ENCODE measurements at regions not wholly inside any gene's neighbourhood (a gene's known extent, or its start where the extent isn't known, plus 50 kb on each side); places are given as distances from the start of the nearest gene placed in this dataset.
"Not testable (repeated sequence)": the region's sequence is repeated elsewhere in the genome, so short reads cannot be mapped to it uniquely, and the experiment has no call there.

DNA sequence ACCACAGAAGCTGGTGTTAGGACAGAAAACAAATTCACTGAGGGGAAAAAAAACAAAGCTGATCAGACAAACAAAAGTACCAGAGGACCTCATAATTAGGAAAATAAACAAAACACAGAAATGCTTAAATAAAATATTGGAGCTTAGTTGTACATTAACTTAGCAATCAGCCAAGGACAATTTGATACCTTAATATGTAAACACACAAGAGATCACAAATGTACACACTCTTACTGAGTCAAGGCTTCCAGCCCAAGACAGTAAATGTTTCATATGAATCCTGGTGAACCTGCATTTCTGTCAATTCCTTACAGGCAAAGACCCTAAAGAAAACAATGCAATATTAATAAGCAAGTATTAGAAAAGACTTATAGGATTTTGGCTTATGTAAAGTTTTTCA, 62.0 kb upstream of the SPTLC3 start:
- no peaks in the 10 kb centered on the region for H4K20me1 ChIP-seq (ENCODE audit: control insufficient read depth, insufficient read depth, low read depth, low read length)
- no peaks in the 10 kb centered on the region for H3K36me3 ChIP-seq (ENCODE audit: control insufficient read depth, low read length)
- no peaks in the 10 kb centered on the region for H3K9me2 ChIP-seq (replicated peaks; ENCODE audit: control insufficient read depth, low read length)
- H3K27ac ChIP-seq (ENCODE audit: low read depth, low read length) = no peak overlapping the region
- no peaks in the 10 kb centered on the region for H3K27me3 ChIP-seq (ENCODE audit: control insufficient read depth, low read length)
- no peak overlapping the region for H3K4me3 ChIP-seq (ENCODE audit: low read length)
- no peak for TF ChIP-seq EZH2phosphoT487 (IDR thresholded peaks at IDR 0.05; ENCODE audit: borderline replicate concordance, low read length)
- TF ChIP-seq, protein P1, sequence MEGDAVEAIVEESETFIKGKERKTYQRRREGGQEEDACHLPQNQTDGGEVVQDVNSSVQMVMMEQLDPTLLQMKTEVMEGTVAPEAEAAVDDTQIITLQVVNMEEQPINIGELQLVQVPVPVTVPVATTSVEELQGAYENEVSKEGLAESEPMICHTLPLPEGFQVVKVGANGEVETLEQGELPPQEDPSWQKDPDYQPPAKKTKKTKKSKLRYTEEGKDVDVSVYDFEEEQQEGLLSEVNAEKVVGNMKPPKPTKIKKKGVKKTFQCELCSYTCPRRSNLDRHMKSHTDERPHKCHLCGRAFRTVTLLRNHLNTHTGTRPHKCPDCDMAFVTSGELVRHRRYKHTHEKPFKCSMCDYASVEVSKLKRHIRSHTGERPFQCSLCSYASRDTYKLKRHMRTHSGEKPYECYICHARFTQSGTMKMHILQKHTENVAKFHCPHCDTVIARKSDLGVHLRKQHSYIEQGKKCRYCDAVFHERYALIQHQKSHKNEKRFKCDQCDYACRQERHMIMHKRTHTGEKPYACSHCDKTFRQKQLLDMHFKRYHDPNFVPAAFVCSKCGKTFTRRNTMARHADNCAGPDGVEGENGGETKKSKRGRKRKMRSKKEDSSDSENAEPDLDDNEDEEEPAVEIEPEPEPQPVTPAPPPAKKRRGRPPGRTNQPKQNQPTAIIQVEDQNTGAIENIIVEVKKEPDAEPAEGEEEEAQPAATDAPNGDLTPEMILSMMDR (IDR thresholded peaks at IDR 0.05; ENCODE audit: low read depth, low read length, poor library complexity, severe bottlenecking) = no peak
- H3F3A ChIP-seq (ENCODE audit: control insufficient read depth, insufficient read depth) = no peaks in the 10 kb centered on the region
- no peaks in the 10 kb centered on the region for H3K9me3 ChIP-seq (ENCODE audit: control insufficient read depth, insufficient read depth, low read length)
- H3K4me1 ChIP-seq (ENCODE audit: control insufficient read depth, low read length) = no peaks in the 10 kb centered on the region
- no peaks in the 10 kb centered on the region for H3K79me2 ChIP-seq (ENCODE audit: control insufficient read depth, low read length)
- no peak overlapping the region for H3K4me2 ChIP-seq (ENCODE audit: low read length)

DNA sequence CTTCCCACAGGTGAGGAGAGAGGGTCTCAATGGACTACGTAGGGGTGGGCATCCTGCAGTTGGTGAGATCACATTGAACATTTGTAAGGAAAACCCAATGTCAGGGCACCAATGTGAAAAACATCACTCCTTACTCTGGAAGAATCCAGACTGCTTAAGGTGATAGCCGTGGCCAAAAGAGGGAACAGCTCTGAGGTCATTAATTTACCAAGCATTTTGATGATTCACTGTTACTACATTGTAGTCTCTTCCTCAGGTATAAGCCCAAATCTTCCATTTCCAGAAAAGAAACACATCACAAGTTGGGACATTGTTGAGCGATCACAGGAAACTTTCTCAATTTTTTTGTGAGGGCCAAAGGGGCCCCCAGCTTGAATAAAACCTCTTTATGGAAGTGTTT, 61.1 kb upstream of the SPTLC3 start:
- no peak overlapping the region for H3K4me3 ChIP-seq (ENCODE audit: low read length)
- TF ChIP-seq, protein P1 (IDR thresholded peaks at IDR 0.05; ENCODE audit: low read depth, low read length, poor library complexity, severe bottlenecking) = no peak
- TF ChIP-seq EZH2phosphoT487 (IDR thresholded peaks at IDR 0.05; ENCODE audit: borderline replicate concordance, low read length) = no peak
- H3K4me1 ChIP-seq (ENCODE audit: control insufficient read depth, low read length) = no peaks in the 10 kb centered on the region
- H3K36me3 ChIP-seq (ENCODE audit: control insufficient read depth, low read length) = no peaks in the 10 kb centered on the region
- no peaks in the 10 kb centered on the region for H3F3A ChIP-seq (ENCODE audit: control insufficient read depth, insufficient read depth)
- no peaks in the 10 kb centered on the region for H4K20me1 ChIP-seq (ENCODE audit: control insufficient read depth, insufficient read depth, low read depth, low read length)
- H3K4me2 ChIP-seq (ENCODE audit: low read length) = no peak overlapping the region
- H3K9me3 ChIP-seq (ENCODE audit: control insufficient read depth, insufficient read depth, low read length) = no peaks in the 10 kb centered on the region
- H3K9me2 ChIP-seq (replicated peaks; ENCODE audit: control insufficient read depth, low read length) = no peaks in the 10 kb centered on the region
- no peaks in the 10 kb centered on the region for H3K27me3 ChIP-seq (ENCODE audit: control insufficient read depth, low read length)
- no peak overlapping the region for H3K27ac ChIP-seq (ENCODE audit: low read depth, low read length)
- no peaks in the 10 kb centered on the region for H3K79me2 ChIP-seq (ENCODE audit: control insufficient read depth, low read length)

DNA sequence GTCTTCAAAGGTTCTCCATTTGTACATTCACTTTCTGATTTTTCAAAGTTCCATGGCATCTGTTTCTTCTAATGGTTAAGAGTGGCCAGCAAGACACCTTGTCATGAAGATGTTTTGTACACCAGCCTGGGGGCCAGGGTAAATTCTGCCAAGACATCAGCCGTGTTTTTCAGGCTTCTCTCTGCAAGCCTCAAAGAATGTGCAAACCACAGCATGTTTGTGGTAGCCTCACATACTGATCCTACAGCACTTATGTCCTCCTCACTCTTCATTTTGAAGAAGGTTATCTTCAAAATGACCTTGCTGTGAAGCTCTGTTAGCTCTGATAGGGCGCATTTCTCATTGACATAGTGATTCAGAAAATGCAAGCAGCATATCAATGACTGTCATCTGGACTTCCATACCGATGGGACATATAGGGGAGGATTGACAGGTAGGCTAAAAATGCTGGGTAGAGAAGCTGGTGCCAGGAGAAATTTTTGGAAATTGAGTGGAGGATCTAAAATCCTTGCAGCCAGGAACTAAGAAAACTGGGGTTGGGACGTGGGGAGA, 59.3 kb upstream of the SPTLC3 start:
- no peaks in the 10 kb centered on the region for H3K36me3 ChIP-seq (ENCODE audit: control insufficient read depth, low read length)
- H3K27ac ChIP-seq (ENCODE audit: low read depth, low read length) = no peak overlapping the region
- H3K4me2 ChIP-seq (ENCODE audit: low read length) = no peak overlapping the region
- no peaks in the 10 kb centered on the region for H3K27me3 ChIP-seq (ENCODE audit: control insufficient read depth, low read length)
- no peak overlapping the region for H3K4me3 ChIP-seq (ENCODE audit: low read length)
- no peaks in the 10 kb centered on the region for H3K9me3 ChIP-seq (ENCODE audit: control insufficient read depth, insufficient read depth, low read length)
- no peaks in the 10 kb centered on the region for H3K4me1 ChIP-seq (ENCODE audit: control insufficient read depth, low read length)
- TF ChIP-seq EZH2phosphoT487 (IDR thresholded peaks at IDR 0.05; ENCODE audit: borderline replicate concordance, low read length) = no peak
- TF ChIP-seq, protein P1 (IDR thresholded peaks at IDR 0.05; ENCODE audit: low read depth, low read length, poor library complexity, severe bottlenecking) = no peak
- H3K79me2 ChIP-seq (ENCODE audit: control insufficient read depth, low read length) = no peaks in the 10 kb centered on the region
- no peaks in the 10 kb centered on the region for H3K9me2 ChIP-seq (replicated peaks; ENCODE audit: control insufficient read depth, low read length)
- no peaks in the 10 kb centered on the region for H3F3A ChIP-seq (ENCODE audit: control insufficient read depth, insufficient read depth)
- no peaks in the 10 kb centered on the region for H4K20me1 ChIP-seq (ENCODE audit: control insufficient read depth, insufficient read depth, low read depth, low read length)

DNA sequence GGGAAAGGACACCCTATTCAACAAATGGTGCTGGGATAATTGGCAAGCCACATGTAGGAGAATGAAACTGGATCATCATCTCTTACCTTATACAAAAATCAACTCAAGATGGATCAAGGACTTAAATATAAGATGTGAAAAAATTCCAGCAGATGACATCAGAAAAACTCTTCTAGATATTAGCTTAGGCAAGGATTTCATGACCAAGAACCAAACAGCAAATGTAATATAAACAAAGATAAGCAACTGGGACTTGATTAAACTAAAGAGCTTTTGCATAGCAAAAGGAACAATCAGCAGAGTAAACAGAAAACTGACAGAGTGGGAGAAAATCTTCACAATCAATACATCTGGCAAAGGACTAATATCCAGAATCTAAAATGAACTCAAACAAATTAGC, 54.5 kb upstream of the SPTLC3 start:
- H3K4me1 ChIP-seq (ENCODE audit: control insufficient read depth, low read length); H3K27me3 ChIP-seq (ENCODE audit: control insufficient read depth, low read length); H3K9me3 ChIP-seq (ENCODE audit: control insufficient read depth, insufficient read depth, low read length); H3K27ac ChIP-seq (ENCODE audit: low read depth, low read length); H4K20me1 ChIP-seq (ENCODE audit: control insufficient read depth, insufficient read depth, low read depth, low read length); H3F3A ChIP-seq (ENCODE audit: control insufficient read depth, insufficient read depth); H3K4me2 ChIP-seq (ENCODE audit: low read length); H3K4me3 ChIP-seq (ENCODE audit: low read length); H3K36me3 ChIP-seq (ENCODE audit: control insufficient read depth, low read length); H3K9me2 ChIP-seq (replicated peaks; ENCODE audit: control insufficient read depth, low read length); H3K79me2 ChIP-seq (ENCODE audit: control insufficient read depth, low read length): not testable (repeated sequence)

Measured in DOHH2 (cell line).